Stimulated activated CD4-positive, alpha-beta T cell treated with anti-CD3 and anti-CD28 coated beads, Interleukin-12 subunit alpha, Interleukin-12 subunit beta, amount 100 ng/mL, for 24 hours (primary cell): ENCODE measurements at regions not wholly inside any gene's neighbourhood (a gene's known extent, or its start where the extent isn't known, plus 50 kb on each side); places are given as distances from the start of the nearest gene placed in this dataset.
"Not testable (repeated sequence)": the region's sequence is repeated elsewhere in the genome, so short reads cannot be mapped to it uniquely, and the experiment has no call there.

Source experiments
- DNase-seq, 2 experiments: peaks; one replicate each; pipeline ENCODE4 v3.0.0-alpha.2; 2020; ENCODE audit warnings: low read depth in 2 of 2

GRCh38 chr2:87409601-87410000 is 338.3 kb upstream of the PLGLB2 start:
- DNase-seq = not testable (repeated sequence)

GRCh38 chr2:87410371-87410770 is 337.5 kb upstream of the PLGLB2 start:
- DNase-seq = not testable (repeated sequence)

GRCh38 chr2:87412036-87412820 is 335.7 kb upstream of the PLGLB2 start:
- not testable (repeated sequence) for DNase-seq

- DNase-seq = not testable (repeated sequence)
Observed at GRCh38 chr2:87414331-87414730, 333.6 kb upstream of the PLGLB2 start.

GRCh38 chr2:87414795-87415570 is 332.9 kb upstream of the PLGLB2 start:
- not testable (repeated sequence) for DNase-seq

- not testable (repeated sequence) for DNase-seq
Observed at GRCh38 chr2:87415586-87416265, 332.2 kb upstream of the PLGLB2 start.

GRCh38 chr2:87416266-87416592 is 331.7 kb upstream of the PLGLB2 start:
- DNase-seq = not testable (repeated sequence)

GRCh38 chr2:87417147-87417546 is 330.7 kb upstream of the PLGLB2 start:
- not testable (repeated sequence) for DNase-seq

GRCh38 chr2:87417742-87418567 is 329.9 kb upstream of the PLGLB2 start:
- not testable (repeated sequence) for DNase-seq

GRCh38 chr2:87418823-87419822 is 328.8 kb upstream of the PLGLB2 start:
- not testable (repeated sequence) for DNase-seq

GRCh38 chr2:87419980-87420379 is 327.9 kb upstream of the PLGLB2 start:
- not testable (repeated sequence) for DNase-seq

GRCh38 chr2:87420954-87421353 is 326.9 kb upstream of the PLGLB2 start:
- DNase-seq = not testable (repeated sequence)

- not testable (repeated sequence) for DNase-seq
Observed at GRCh38 chr2:87423796-87424762, 323.8 kb upstream of the PLGLB2 start.

- not testable (repeated sequence) for DNase-seq
Observed at GRCh38 chr2:87424763-87425154, 323.1 kb upstream of the PLGLB2 start.

- DNase-seq = not testable (repeated sequence)
Observed at GRCh38 chr2:87425191-87425590, 322.7 kb upstream of the PLGLB2 start.

GRCh38 chr2:87425717-87426116 is 322.2 kb upstream of the PLGLB2 start:
- DNase-seq = not testable (repeated sequence)

- not testable (repeated sequence) for DNase-seq
Observed at GRCh38 chr2:87428452-87429130, 319.3 kb upstream of the PLGLB2 start.

- not testable (repeated sequence) for DNase-seq
Observed at GRCh38 chr2:87429206-87429930, 318.5 kb upstream of the PLGLB2 start.
